ENCODE measurements at regions not wholly inside any gene's neighbourhood (a gene's known extent, or its start where the extent isn't known, plus 50 kb on each side); places are given as distances from the start of the nearest gene placed in this dataset.

DNA sequence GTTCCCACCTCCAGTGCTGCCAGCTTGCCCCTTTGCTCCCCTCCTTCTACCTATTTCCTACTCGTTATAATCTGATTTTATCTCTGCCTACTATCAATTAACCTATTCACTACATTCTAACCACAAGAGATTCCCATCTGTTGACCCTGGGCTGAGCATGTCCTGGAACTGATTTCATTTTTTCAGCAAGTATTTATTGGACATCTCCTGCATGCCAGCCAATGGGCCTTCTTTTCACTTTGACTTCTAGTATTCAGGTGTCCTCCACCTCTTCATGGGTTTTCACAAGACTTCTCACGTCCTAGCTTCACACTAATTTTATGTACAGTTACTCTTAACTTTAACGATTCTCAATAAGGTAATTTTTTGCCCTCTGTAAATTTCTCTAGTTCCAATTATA is 282.7 kb upstream of the KLHL1 start:
- TF ChIP-seq GATA3 (IDR thresholded peaks at IDR 0.05; ENCODE audit: low read depth, low read length) (no peak), GATA2 (IDR thresholded peaks at IDR 0.05; ENCODE audit: low read depth, low read length) (no peak)

DNA sequence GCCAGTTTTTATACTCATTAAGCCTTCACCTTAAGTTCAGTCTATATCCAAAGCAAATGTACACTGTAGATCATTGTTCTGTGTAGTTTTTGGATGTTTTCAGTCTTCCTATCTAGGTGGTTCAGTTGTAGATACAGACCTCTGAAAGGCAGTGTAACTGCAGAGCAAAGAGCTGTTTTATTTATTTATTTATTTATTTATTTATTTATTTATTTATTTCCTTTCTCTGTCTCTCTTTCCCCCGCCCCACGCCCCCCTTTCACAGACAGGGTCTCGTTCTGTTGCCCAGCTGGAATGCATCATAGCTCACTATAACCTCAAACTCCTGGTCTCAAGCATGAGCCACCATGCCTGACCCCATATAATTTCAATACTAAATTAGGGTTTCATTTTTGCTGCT is 281.8 kb upstream of the KLHL1 start:
- no peak for TF ChIP-seq GATA3 (IDR thresholded peaks at IDR 0.05; ENCODE audit: low read depth, low read length)
- no peak for TF ChIP-seq GATA2 (IDR thresholded peaks at IDR 0.05; ENCODE audit: low read depth, low read length)

DNA sequence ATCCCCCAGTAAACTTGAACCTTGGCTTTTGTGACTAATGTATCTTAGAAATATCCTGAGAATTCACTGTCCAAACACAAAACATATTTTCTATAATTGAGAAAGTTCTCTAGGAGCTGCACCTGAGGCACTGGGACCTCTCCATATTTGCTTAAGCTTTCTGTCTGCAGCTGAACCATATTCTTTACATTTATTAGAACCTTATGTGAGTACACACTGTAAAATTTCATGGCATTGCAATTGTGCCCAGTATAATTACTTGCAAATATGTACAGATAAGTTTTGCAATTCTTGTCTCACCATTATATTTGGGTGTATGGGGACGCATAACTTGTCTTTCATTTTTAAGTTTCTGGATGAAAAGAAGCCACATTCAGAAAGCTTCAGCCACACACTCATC is 280.7 kb upstream of the KLHL1 start:
- TF ChIP-seq GATA3 (IDR thresholded peaks at IDR 0.05; ENCODE audit: low read depth, low read length), result no peak

DNA sequence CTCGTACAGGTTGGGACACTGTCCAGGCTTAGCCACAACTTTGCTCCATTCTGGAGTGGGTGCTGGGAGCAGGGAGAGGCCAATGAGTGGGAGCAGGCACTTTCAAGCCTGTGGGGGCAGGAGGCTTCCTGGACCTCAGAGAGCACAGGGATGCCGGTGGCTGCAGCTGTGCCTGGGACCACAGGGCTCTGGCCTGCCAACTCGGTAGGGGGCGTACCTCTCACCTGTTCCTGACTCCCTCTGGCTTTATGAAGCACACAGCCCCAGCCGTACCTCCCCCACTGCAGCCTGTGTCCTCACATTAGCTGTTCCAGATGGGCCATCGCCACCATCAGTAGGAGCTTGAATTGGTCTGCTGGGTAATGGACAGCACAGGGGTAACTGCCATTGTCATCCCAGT is 278.7 kb upstream of the KLHL1 start:
- TF ChIP-seq GATA2 (IDR thresholded peaks at IDR 0.05; ENCODE audit: low read depth, low read length), result no peak
- no peak for TF ChIP-seq GATA3 (IDR thresholded peaks at IDR 0.05; ENCODE audit: low read depth, low read length)

DNA sequence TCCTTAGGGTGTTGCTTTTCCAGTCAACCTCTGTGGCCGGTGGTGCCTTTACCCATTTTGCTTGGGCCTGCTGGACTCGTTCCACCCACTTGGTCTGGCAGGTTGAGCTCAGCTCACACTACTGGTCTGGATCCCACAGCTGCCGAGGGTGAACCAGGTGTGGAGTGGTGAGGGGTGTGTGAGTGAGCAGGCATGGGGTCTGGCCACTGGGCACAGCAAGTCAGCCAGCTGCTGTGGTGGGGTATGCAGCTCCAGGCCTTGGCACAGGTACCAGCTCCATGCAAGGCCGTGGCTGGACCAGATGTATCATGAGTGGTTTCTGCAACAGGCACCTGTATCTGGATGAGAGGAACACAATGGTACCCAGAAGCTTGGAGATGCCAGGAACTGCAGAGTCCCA is 277.6 kb upstream of the KLHL1 start:
- no peak for TF ChIP-seq GATA2 (IDR thresholded peaks at IDR 0.05; ENCODE audit: low read depth, low read length)
- no peak for TF ChIP-seq GATA3 (IDR thresholded peaks at IDR 0.05; ENCODE audit: low read depth, low read length)

DNA sequence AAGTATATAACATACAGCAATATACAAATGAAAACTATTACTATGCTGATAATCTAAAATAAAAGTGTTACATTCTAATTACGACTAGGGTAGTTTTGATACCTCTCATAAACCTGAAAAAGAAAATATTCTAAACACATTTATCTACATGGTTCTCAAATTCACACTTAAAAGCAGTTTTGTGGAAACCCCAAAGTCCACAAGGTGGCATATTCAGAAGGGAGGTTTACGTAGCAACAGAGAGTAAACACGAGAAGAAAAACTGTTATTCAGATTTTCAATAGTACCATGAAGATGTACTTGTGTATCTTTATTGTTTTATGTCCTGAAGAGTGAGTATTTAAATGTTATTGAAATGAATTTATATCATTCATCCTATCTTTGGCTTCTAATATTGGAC is 275.9 kb upstream of the KLHL1 start:
- TF ChIP-seq GATA3 (IDR thresholded peaks at IDR 0.05; ENCODE audit: low read depth, low read length) (no peak), GATA2 (IDR thresholded peaks at IDR 0.05; ENCODE audit: low read depth, low read length) (no peak)

DNA sequence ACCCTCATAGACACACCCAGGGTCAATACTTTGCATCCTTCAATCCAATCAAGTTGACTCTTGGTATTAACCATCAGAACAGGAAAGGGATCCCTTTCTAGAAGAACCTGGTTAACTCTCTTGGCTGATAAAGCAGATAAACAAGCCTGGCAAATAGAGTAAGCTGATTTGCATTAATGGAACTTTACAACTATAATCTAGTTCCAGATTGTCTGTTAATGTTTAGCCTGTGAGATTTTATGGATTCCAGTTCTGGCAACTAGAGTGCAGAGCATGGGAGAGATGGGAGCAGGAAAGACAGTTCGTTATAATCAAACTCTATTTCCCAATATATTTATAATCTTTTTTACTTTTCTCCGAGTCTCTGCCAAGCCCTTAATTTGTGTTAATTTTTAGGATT is 272.6 kb upstream of the KLHL1 start:
- TF ChIP-seq GATA3 (IDR thresholded peaks at IDR 0.05; ENCODE audit: low read depth, low read length), result no peak
- TF ChIP-seq GATA2 (IDR thresholded peaks at IDR 0.05; ENCODE audit: low read depth, low read length), result no peak

DNA sequence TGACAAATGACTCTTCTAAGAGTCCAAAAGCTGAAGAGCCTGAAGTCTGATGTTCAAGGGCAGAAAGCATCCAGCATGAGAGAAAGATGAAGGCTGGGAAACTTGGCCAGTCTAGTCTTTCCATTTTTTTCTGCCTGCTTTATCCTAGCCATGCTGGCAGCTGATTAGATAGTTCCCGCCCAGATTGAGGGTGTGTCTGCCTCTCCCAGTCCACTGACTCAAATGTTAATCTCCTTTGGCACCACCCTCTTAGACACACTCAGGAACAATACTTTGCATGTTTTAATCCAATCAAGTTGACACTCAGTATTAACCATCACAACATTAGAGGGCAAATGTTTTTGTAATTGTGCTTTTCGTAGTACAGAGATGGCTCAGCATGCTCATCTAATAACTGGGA is 267.5 kb upstream of the KLHL1 start:
- no peak for TF ChIP-seq GATA3 (IDR thresholded peaks at IDR 0.05; ENCODE audit: low read depth, low read length)
- TF ChIP-seq GATA2 (IDR thresholded peaks at IDR 0.05; ENCODE audit: low read depth, low read length), result no peak

DNA sequence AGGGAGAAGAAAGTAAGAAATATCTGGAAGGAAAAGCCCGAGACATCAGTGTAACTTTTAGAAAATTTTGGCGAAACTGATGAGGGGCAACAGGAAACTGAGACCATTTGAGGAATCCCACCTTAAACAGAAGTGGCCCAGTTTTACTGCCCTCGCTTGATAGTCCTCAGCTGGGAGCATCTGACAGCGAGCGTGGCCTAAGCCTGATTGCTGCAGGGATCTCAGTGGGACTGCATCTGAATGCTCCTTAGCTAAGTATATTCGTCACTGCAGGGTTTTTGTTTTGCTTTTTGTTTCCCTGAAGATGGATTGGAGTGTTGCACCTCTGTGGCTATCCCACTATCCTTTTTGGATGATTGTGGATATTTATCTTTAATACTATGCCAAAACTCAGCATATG is 262.7 kb upstream of the KLHL1 start:
- TF ChIP-seq GATA2 (IDR thresholded peaks at IDR 0.05; ENCODE audit: low read depth, low read length), result no peak
- TF ChIP-seq GATA3 (IDR thresholded peaks at IDR 0.05; ENCODE audit: low read depth, low read length), result no peak

DNA sequence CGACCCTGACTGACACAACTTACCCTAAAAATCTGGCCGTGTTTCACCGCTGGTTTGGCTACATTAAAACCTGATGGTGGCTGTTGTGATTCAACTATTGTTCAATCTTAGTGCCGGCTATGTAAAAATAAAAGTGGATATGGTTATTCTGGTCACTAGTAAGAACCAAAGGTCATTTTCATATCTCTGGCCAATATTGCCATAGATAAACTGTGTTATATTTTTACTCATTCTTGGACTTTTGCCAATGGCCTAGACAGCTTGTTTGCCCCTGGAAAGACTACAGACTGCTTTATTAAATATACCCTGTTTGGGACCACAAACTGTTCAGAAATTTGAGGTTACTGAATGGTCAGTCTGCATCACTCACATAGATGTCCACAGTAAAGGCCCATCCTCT is 258.5 kb upstream of the KLHL1 start:
- TF ChIP-seq GATA3 (IDR thresholded peaks at IDR 0.05; ENCODE audit: low read depth, low read length), result no peak
- no peak for TF ChIP-seq GATA2 (IDR thresholded peaks at IDR 0.05; ENCODE audit: low read depth, low read length)

DNA sequence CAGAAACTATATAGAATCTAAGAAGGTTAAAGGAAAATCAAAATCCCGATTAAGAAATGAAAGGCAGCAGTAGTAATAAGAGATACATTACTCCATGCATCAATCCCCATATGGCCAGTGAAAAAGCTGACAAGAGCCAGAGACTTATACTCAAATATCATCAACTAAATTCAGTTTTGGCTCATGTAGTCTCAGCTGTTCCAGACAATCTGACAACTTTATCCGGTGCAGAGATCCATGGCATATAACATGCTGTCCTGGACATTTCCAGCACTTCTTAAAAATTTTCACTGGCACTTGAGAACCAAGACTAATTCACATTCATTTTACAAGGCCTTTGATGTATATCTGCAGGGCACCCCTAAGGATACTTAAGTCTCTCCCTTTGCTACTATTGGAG is 255.7 kb upstream of the KLHL1 start:
- TF ChIP-seq GATA3 (IDR thresholded peaks at IDR 0.05; ENCODE audit: low read depth, low read length), result no peak
- TF ChIP-seq GATA2 (IDR thresholded peaks at IDR 0.05; ENCODE audit: low read depth, low read length), result no peak

DNA sequence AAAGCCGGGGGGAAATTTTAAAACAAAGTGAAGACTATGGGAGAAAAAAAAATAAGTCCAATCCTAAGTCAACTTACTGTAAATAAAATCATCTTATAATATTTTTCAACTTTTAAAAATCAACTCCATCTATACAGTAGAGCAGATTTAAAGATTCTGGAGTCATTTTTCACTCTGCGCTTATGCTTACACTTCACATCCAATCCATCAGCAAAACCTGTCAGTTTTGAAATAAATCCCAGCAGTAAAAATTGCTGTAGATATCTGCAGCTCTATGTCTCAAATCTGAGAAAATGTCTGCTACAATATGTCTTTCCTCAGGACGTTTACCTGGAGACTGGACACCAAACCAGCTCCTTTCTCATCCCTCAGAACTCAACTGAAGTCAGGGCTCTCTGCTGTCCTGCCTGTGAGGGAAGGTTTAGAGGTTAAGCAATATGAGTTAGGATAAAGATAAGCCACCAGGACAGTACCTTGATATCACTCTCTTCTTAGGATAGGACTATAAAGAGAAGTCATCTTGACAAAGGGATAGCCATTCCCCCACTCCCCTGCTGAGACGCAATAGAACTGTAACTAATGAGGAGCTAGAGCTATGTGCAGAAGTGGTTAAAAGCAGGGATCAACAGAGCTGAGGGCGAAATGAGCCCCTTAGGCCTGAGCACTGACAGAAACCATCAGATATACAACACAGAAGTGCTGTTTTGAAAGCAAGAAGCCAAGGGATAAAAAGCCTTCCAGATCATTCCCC is 254.7 kb upstream of the KLHL1 start:
- TF ChIP-seq GATA3 (IDR thresholded peaks at IDR 0.05; ENCODE audit: low read depth, low read length) (no peak), GATA2 (IDR thresholded peaks at IDR 0.05; ENCODE audit: low read depth, low read length) (no peak)

DNA sequence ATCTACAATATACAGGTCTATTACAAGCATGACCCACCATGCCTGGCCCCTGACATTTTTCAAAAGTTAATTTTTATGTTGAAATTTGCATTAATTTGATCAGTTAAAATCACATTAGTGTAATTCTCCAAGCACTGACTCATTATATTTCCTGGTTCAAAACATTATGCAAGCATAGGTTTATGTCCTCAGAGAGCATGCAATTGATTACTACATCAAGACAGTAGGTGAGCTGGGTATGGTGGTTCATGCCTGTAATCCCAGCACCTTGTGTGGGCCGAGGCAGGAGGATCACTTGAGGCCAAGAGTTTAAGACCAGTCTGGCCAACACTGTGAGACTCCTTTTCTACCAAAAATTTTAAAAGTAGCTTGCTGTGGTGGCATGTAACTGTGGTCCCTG is 248.8 kb upstream of the KLHL1 start:
- TF ChIP-seq GATA3 (IDR thresholded peaks at IDR 0.05; ENCODE audit: low read depth, low read length), result no peak
- no peak for TF ChIP-seq GATA2 (IDR thresholded peaks at IDR 0.05; ENCODE audit: low read depth, low read length)

DNA sequence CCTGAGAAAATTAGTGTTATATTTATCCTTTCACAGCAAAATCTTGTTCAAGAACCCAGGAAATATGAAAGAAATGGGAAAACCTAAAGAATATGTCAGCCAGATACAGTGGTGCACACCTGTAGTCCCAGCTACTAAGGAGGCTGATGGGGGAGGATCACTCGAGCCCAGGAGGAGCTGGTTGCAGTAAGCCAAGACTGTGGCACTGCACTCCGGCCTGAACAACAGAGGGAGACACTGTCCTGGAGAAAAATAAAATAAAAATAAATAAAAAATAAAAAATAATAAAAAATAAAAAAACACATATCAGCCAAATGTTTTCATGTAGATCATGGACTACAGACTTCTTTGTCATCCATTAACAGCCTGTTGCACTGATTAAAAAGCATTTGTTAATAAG is 244.8 kb upstream of the KLHL1 start:
- TF ChIP-seq GATA3 (IDR thresholded peaks at IDR 0.05; ENCODE audit: low read depth, low read length), result no peak
- TF ChIP-seq GATA2 (IDR thresholded peaks at IDR 0.05; ENCODE audit: low read depth, low read length), result no peak

DNA sequence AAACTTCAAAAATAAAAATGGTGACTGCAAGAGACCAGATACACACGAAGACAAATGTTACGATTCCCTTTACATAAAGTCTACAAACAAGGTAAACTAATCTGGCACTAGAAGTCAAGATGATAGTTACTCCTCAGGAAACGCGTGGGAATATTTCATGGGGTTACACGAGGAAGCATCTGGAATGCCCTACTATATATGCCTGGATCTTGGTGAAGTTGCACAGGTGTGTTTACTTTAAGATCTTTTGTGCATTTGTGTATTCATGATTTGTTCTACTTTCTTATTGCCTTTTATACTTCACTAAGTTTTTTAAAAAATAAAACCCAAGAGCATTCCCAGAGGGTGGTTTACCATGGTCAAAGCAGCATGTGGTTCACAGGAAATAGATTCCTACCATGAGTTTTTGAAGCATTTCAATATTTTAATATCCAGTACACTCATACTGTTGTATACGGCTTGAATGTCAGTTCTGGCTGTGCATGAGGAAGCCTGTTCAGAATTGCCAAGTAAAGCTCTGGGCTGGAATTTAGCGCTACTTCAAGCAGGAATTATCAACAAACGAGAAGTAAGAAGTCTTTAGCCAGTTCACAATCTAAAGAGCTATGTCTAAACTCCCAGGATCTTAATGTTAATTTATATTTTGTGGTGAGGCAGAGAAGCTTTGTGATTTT is 239.8 kb upstream of the KLHL1 start:
- no peak for TF ChIP-seq GATA2 (IDR thresholded peaks at IDR 0.05; ENCODE audit: low read depth, low read length)
